ENCODE measurements at regions not wholly inside any gene's neighbourhood (a gene's known extent, or its start where the extent isn't known, plus 50 kb on each side); places are given as distances from the start of the nearest gene placed in this dataset.

DNA sequence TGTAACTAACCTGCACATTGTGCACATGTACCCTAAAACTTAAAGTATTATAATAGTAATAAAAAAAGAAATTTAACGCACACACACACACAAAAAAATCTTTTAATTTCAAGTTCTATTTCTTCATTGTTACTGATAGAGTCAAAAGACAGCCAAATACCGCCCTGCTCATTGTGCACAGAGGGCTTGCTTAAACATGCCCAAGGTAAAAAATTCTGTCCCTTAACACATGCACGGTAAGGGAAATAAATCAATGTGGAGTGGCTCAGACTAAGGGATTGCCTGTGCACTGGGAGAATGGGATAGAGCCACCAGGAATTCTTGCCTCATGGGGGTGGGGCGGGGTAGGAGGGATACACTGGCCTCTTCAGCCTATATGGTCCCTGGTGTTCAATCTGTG is 468.0 kb downstream of the NUP35 start:
- in situ Hi-C loops (cut with MboI) = no loop called here
- Histone ChIP-seq H3K4me3 (no peak overlapping the region), H3K4me2 (ENCODE audit: insufficient read depth, low read length) (no peak overlapping the region), H3K27ac (ENCODE audit: extremely low read depth, low read depth, low read length) (no peak overlapping the region), H2AFZ (ENCODE audit: low read depth, low read length) (no peak overlapping the region), H3K36me3 (ENCODE audit: control insufficient read depth, insufficient read depth, low read length) (no peaks in the 10 kb centered on the region), H4K20me1 (replicated peaks; ENCODE audit: control insufficient read depth, insufficient read depth, low read length) (no peaks in the 10 kb centered on the region), H3K79me2 (ENCODE audit: control insufficient read depth, insufficient read depth, low read length) (no peaks in the 10 kb centered on the region), H3K9ac (ENCODE audit: insufficient read depth in 1 of 2, low read depth in 2 of 2, low read length in 2 of 2) (no peak overlapping the region), H3K9me3 (replicated peaks; ENCODE audit: control insufficient read depth, insufficient read depth, low read depth, low read length) (no peaks in the 10 kb centered on the region), H3K9me1 (ENCODE audit: control insufficient read depth, insufficient read depth, low read length) (no peaks in the 10 kb centered on the region), H3K27me3 (ENCODE audit: control insufficient read depth in 2 of 2, insufficient read depth in 2 of 2, low read length in 2 of 2) (no peaks in the 10 kb centered on the region), H3K4me1 (replicated peaks in 1 of 2; ENCODE audit: control insufficient read depth in 2 of 2, insufficient read depth in 2 of 2, low read length in 2 of 2) (no peaks in the 10 kb centered on the region)
- ChIA-PET CTCF (ENCODE audit: low intra/inter-chr PET ratio) (no interaction called here), POLR2A (no interaction called here)
- TF ChIP-seq RFX7 (CRISPR knock-in tag; IDR thresholded peaks at IDR 0.05) = no peak
- no peak for TF ChIP-seq TRIM24 (IDR thresholded peaks at IDR 0.05)
- TF ChIP-seq HCFC1 (IDR thresholded peaks at IDR 0.05; ENCODE audit: low read depth, low read length) = no peak
- TF ChIP-seq, protein P1, sequence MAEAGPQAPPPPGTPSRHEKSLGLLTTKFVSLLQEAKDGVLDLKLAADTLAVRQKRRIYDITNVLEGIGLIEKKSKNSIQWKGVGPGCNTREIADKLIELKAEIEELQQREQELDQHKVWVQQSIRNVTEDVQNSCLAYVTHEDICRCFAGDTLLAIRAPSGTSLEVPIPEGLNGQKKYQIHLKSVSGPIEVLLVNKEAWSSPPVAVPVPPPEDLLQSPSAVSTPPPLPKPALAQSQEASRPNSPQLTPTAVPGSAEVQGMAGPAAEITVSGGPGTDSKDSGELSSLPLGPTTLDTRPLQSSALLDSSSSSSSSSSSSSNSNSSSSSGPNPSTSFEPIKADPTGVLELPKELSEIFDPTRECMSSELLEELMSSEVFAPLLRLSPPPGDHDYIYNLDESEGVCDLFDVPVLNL (CRISPR knock-in tag; IDR thresholded peaks at IDR 0.05; ENCODE audit: low read depth) = no peak
- TF ChIP-seq, protein P2, sequence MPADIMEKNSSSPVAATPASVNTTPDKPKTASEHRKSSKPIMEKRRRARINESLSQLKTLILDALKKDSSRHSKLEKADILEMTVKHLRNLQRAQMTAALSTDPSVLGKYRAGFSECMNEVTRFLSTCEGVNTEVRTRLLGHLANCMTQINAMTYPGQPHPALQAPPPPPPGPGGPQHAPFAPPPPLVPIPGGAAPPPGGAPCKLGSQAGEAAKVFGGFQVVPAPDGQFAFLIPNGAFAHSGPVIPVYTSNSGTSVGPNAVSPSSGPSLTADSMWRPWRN (IDR thresholded peaks at IDR 0.05; ENCODE audit: low read depth) = no peak
- TF ChIP-seq ZKSCAN8 (CRISPR knock-in tag; IDR thresholded peaks at IDR 0.05) = no peak
- no peak for TF ChIP-seq HNRNPUL1 (IDR thresholded peaks at IDR 0.05; ENCODE audit: low read length)
- TF ChIP-seq ZKSCAN1 (IDR thresholded peaks at IDR 0.05; ENCODE audit: low read depth, low read length) = no peak
- TF ChIP-seq, protein P3, sequence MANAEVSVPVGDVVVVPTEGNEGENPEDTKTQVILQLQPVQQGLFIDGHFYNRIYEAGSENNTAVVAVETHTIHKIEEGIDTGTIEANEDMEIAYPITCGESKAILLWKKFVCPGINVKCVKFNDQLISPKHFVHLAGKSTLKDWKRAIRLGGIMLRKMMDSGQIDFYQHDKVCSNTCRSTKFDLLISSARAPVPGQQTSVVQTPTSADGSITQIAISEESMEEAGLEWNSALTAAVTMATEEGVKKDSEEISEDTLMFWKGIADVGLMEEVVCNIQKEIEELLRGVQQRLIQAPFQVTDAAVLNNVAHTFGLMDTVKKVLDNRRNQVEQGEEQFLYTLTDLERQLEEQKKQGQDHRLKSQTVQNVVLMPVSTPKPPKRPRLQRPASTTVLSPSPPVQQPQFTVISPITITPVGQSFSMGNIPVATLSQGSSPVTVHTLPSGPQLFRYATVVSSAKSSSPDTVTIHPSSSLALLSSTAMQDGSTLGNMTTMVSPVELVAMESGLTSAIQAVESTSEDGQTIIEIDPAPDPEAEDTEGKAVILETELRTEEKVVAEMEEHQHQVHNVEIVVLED (CRISPR knock-in tag; IDR thresholded peaks at IDR 0.05) = no peak
- no peak for TF ChIP-seq HLTF (IDR thresholded peaks at IDR 0.05)
- no peak for TF ChIP-seq KDM2B (CRISPR knock-in tag; IDR thresholded peaks at IDR 0.05)
- TF ChIP-seq ZNF408 (CRISPR knock-in tag; IDR thresholded peaks at IDR 0.05; ENCODE audit: low read depth) = no peak
- no peak for TF ChIP-seq TSC22D4 (tag; IDR thresholded peaks at IDR 0.05)
- TF ChIP-seq RAD21 (CRISPR knock-in tag; conservative IDR thresholded peaks at IDR 0.05 in 1 of 2, IDR thresholded peaks at IDR 0.05 in 1 of 2) = no peak
- TF ChIP-seq U2AF2 (optimal IDR thresholded peaks at IDR 0.05; ENCODE audit: low read depth, low read length) = no peak
- FAIRE-seq (no peak), ATAC-seq (no peak), DNase-seq (ENCODE audit: extremely low read depth in 1 of 4, low spot score in 3 of 4) (no peak)
- 2% methylated on average over 4 of the region's 4 CpGs for WGBS (ENCODE audit: insufficient coverage, low coverage, missing lambda C conversion rate)
- BruUV-seq (replicated peaks) = no TSS peak
- intact Hi-C loops (cut with micrococcal nuclease) = no loop called here
